ENCODE measurements at regions not wholly inside any gene's neighbourhood (a gene's known extent, or its start where the extent isn't known, plus 50 kb on each side); places are given as distances from the start of the nearest gene placed in this dataset.

DNA sequence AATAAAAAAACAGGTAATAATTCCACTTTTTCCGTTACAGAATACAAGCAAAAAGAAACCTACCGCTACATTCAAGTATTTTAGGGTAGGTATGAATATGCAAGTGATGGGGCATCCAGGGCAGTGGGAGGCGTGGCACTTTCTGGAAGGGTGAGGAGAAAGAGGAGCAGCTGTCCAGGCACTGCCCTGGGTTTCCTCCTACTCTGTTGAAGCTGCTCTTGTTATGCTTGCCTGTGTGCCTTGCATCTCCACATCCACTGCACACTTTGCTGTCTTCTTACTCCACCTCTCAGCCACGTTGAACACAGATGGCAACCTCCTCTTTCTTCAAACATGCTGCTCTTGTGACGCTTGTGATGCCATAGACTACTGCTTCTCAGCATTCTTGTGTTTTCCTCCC is 83.2 kb downstream of the RPE65 start:
- TF ChIP-seq, protein P1, sequence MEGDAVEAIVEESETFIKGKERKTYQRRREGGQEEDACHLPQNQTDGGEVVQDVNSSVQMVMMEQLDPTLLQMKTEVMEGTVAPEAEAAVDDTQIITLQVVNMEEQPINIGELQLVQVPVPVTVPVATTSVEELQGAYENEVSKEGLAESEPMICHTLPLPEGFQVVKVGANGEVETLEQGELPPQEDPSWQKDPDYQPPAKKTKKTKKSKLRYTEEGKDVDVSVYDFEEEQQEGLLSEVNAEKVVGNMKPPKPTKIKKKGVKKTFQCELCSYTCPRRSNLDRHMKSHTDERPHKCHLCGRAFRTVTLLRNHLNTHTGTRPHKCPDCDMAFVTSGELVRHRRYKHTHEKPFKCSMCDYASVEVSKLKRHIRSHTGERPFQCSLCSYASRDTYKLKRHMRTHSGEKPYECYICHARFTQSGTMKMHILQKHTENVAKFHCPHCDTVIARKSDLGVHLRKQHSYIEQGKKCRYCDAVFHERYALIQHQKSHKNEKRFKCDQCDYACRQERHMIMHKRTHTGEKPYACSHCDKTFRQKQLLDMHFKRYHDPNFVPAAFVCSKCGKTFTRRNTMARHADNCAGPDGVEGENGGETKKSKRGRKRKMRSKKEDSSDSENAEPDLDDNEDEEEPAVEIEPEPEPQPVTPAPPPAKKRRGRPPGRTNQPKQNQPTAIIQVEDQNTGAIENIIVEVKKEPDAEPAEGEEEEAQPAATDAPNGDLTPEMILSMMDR (IDR thresholded peaks at IDR 0.05; ENCODE audit: low read length), result no peak
- no peak for TF ChIP-seq EZH2 (IDR thresholded peaks at IDR 0.05; ENCODE audit: borderline replicate concordance, low read length)

Data from OCI-LY1 (cell line).